ENCODE measurements at regions not wholly inside any gene's neighbourhood (a gene's known extent, or its start where the extent isn't known, plus 50 kb on each side); places are given as distances from the start of the nearest gene placed in this dataset.
"Not testable (repeated sequence)": the region's sequence is repeated elsewhere in the genome, so short reads cannot be mapped to it uniquely, and the experiment has no call there.

GRCh38 chrX:1118572-1119199, 93.8 kb downstream of the CRLF2 start:
- peaks cover 0 to 8% of the 10 kb centered on the region in 2 donors for H3K27me3 ChIP-seq
- no peaks in the 10 kb centered on the region for H3K36me3 ChIP-seq
- whole genome bisulfite sequencing, 2 donors = 51 to 55% methylated on average over 4 of the region's 4 CpGs
- H3K4me1 ChIP-seq = no peaks in the 10 kb centered on the region
- TF ChIP-seq CTCF (IDR thresholded peaks at IDR 0.05) (no peak), POLR2A (IDR thresholded peaks at IDR 0.05) (no peak), EP300 (IDR thresholded peaks at IDR 0.05) (no peak)
- H3K9me3 ChIP-seq = no peaks in the 10 kb centered on the region
- no peak for DNase-seq (ENCODE audit: low spot score in 2 of 2)
- no peak overlapping the region for H3K4me3 ChIP-seq
- H3K27ac ChIP-seq = no peak overlapping the region

DNA sequence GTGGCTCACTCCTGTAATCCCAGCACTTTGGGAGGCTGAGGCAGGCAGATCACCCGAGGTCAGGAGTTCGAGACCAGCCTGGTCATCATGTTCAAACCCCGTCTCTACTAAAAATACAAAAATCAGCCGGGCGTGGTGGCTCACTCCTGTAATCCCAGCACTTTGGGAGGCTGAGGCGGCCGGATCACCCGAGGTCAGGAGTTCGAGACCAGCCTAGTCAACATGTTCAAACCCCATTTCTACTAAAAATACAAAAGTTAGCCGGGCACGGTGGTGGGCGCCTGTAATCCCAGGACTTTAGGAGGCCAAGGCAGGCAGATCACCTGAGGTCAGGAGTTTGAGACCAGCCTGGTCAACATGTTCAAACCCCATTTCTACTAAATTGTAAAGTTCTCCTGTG, 97.0 kb downstream of the CRLF2 start:
- H3K4me3 ChIP-seq; DNase-seq (ENCODE audit: low spot score in 2 of 2); H3K9me3 ChIP-seq; H3K4me1 ChIP-seq; H3K27ac ChIP-seq; H3K36me3 ChIP-seq; H3K27me3 ChIP-seq: not testable (repeated sequence)
- 94 to 96% methylated on average over 12 of the region's 12 CpGs for WGBS, 2 donors

- no peaks in the 10 kb centered on the region for H3K4me1 ChIP-seq
- 33 to 39% methylated on average over 9 of the region's 9 CpGs for WGBS, 2 donors
- H3K27ac ChIP-seq = no peak overlapping the region
- TF ChIP-seq EP300 (IDR thresholded peaks at IDR 0.05) (no peak), POLR2A (IDR thresholded peaks at IDR 0.05) (no peak), CTCF (IDR thresholded peaks at IDR 0.05) (no peak)
- H3K36me3 ChIP-seq = no peaks in the 10 kb centered on the region
- no peak overlapping the region for H3K4me3 ChIP-seq
- no peak for DNase-seq (ENCODE audit: low spot score in 2 of 2)
- no peaks in the 10 kb centered on the region for H3K9me3 ChIP-seq
- H3K27me3 ChIP-seq = peaks cover 0 to 4% of the 10 kb centered on the region in 2 donors
Observed at GRCh38 chrX:1112321-1112720, 100.1 kb downstream of the CRLF2 start.

DNA sequence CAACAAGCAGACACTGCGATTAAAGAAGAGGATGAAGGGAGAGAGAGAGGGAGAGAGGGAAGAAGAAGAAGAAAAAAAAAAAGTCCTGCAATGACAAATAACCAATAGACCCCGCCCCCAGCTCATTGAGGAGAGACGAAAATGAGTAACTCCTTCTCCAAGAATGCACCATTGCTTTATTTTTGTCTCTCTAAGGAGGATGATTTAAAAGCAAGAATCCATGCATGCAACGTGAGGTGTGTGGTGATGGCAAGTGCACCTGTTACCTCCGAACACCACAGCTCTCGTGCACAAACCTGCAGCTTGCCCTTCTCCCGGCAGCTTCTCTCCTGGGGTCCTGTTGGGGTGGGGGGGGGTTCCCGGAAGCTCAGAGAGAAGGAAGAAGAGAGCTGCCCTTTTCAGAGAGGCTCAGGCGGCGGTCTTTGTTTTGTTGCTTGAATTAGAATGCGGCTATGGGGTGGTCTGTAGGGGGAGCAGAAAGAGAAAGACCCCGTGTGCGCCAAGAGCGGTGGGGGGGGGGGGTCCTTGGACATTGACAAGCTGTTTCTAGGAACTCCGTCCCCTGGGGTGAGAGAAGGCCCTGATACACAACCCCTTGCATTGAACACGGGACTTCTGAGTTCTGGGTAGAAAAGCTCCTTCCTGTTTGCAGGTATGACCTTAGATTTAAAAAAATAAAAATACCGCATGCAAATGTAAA, 100.7 kb downstream of the CRLF2 start:
- 4 to 5% methylated on average over 17 of the region's 17 CpGs for WGBS, 2 donors
- no peak overlapping the region for H3K4me3 ChIP-seq
- H3K27me3 ChIP-seq = peaks cover 0 to 4% of the 10 kb centered on the region in 2 donors
- H3K27ac ChIP-seq = no peak overlapping the region
- no peaks in the 10 kb centered on the region for H3K36me3 ChIP-seq
- H3K9me3 ChIP-seq = no peaks in the 10 kb centered on the region
- H3K4me1 ChIP-seq = no peaks in the 10 kb centered on the region
- TF ChIP-seq CTCF (IDR thresholded peaks at IDR 0.05) (no peak), POLR2A (IDR thresholded peaks at IDR 0.05) (no peak), EP300 (IDR thresholded peaks at IDR 0.05) (no peak)
- DNase-seq (ENCODE audit: low spot score in 2 of 2) = no peak

DNA sequence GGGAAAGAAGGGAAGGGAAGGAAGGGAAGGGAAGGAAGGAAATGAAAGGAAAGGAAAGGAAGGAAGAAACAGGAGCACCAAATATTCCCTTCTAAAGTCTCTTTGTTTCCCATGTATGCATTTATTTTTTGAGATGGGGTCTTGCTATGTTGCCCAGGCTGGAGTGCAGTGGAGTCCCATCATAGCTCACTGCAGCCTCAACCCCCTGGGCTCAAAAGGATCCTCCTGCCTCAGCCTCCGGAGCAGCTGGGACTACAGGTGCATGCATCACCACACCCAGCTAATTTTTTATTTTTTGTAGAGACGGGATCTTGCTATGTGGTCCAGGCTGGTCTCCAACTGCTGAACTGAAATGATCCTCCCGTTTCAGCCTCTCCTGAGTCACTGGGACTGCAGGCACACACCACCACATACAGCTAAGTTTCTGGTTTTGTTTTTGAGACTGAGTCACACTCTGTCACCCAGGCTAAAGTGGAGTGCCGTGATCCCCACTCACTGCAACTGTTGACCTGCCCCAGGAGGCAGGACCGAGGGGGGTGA, 102.8 kb downstream of the CRLF2 start:
- no peak for TF ChIP-seq POLR2A (IDR thresholded peaks at IDR 0.05)
- TF ChIP-seq CTCF (IDR thresholded peaks at IDR 0.05) = no peak
- no peak for TF ChIP-seq EP300 (IDR thresholded peaks at IDR 0.05)
- Histone ChIP-seq H3K4me3 (no peak overlapping the region), H3K27ac (no peak overlapping the region), H3K4me1 (no peaks in the 10 kb centered on the region), H3K27me3 (peaks cover 0 to 4% of the 10 kb centered on the region in 2 donors), H3K36me3 (no peaks in the 10 kb centered on the region), H3K9me3 (no peaks in the 10 kb centered on the region)
- no peak for DNase-seq (ENCODE audit: low spot score in 2 of 2)
- WGBS, 2 donors = 79 to 91% methylated on average over 5 of the region's 5 CpGs
